Breast epithelium (tissue), 3 donors: ENCODE measurements at regions not wholly inside any gene's neighbourhood (a gene's known extent, or its start where the extent isn't known, plus 50 kb on each side); places are given as distances from the start of the nearest gene placed in this dataset.

Experiments
- POLR2AphosphoS5 ChIP-seq, 3 donors: sonication (generic); formaldehyde crosslinking; IDR thresholded peaks; one replicate each; pipeline ENCODE4 v1.6.1; 2017; ENCODE audit warnings: antibody characterized with exemption in 3 of 3
- TF ChIP-seq, protein P1 (sequence below), 3 donors: fragments of 450-650 bp; IDR thresholded peaks; one replicate each; pipeline ENCODE4 v1.5.1; 2016 to 2017; ENCODE audit warnings: antibody characterized with exemption in 3 of 3, mild to moderate bottlenecking in 3 of 3, moderate library complexity in 3 of 3

GRCh38 chr5:74514888-74515551 lies 125.5 kb downstream of the ENC1 start:
- TF ChIP-seq POLR2AphosphoS5 (IDR thresholded peaks at IDR 0.05) = no peak
- TF ChIP-seq, protein P1, sequence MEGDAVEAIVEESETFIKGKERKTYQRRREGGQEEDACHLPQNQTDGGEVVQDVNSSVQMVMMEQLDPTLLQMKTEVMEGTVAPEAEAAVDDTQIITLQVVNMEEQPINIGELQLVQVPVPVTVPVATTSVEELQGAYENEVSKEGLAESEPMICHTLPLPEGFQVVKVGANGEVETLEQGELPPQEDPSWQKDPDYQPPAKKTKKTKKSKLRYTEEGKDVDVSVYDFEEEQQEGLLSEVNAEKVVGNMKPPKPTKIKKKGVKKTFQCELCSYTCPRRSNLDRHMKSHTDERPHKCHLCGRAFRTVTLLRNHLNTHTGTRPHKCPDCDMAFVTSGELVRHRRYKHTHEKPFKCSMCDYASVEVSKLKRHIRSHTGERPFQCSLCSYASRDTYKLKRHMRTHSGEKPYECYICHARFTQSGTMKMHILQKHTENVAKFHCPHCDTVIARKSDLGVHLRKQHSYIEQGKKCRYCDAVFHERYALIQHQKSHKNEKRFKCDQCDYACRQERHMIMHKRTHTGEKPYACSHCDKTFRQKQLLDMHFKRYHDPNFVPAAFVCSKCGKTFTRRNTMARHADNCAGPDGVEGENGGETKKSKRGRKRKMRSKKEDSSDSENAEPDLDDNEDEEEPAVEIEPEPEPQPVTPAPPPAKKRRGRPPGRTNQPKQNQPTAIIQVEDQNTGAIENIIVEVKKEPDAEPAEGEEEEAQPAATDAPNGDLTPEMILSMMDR (IDR thresholded peaks at IDR 0.05) = no peak
